Hematopoietic multipotent progenitor cell treated with erythropoietin and hydrocortisone succinate and interleukin-3 and kit ligand, for 15 days (in vitro differentiated cells): ENCODE measurements at regions not wholly inside any gene's neighbourhood (a gene's known extent, or its start where the extent isn't known, plus 50 kb on each side); places are given as distances from the start of the nearest gene placed in this dataset.
"Not testable (repeated sequence)": the region's sequence is repeated elsewhere in the genome, so short reads cannot be mapped to it uniquely, and the experiment has no call there.

Experiments used
- DNase-seq: peaks from one replicate; pipeline ENCODE4 v3.0.0-alpha.2; 2015; ENCODE audit warnings: low spot score

- DNase-seq: no peak
Measured at GRCh38 chr12:131551675-131552491, 159.0 kb upstream of the SFSWAP start.

DNA sequence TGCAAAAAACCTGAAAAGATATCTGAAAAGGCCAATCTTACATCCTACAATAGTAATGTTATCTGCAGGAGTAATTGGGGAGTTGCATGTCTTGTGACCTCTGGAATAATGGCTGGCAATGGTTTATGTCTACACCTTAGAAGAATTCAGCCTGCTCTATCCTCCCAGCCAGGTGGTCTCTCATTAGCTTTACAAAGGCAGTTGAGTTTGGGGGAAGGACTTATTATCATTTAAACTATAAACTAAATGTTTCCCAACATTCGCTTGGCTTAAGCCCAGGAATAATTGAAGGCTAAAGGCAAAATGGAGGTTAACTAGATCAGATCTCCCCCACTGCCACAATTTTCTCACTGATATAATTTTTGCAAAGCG, 158.4 kb upstream of the SFSWAP start:
- DNase-seq: no peak

- no peak for DNase-seq
Measured at GRCh38 chr12:131553096-131553777, 157.7 kb upstream of the SFSWAP start.

DNA sequence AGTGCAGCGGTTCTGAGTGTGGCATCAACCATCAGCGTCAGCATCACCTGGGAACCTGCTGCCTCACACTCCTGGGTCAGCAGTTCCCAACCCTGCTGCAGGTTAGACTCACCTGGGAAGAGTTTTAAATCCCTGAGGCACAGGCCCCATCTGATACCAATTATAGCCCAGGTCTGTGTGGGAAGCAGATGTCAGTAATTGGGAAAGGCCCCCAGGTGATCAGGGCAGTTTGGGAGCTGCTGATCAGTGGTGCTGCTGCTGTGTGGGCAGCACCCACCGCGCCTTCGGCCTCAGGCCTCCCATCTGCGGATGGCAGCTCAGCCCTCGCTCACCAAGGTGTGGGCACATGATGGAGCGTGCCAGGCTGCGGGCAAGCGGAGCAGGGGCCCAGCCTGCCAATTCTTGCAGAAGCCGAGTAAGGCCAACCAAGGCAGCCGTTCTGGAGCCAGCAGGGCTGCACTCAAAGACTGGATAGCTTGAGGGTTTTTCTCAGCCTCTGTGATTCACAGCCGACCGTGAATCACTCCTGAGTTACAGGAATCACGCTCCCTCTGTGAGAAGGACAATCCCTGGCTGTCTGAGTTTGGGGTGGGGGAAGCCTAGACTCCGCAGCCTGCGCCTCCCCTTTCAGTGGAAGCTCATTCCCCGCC, 155.6 kb upstream of the SFSWAP start:
- no peak for DNase-seq

GRCh38 chr12:131555866-131556265, 155.0 kb upstream of the SFSWAP start:
- DNase-seq: no peak

DNA sequence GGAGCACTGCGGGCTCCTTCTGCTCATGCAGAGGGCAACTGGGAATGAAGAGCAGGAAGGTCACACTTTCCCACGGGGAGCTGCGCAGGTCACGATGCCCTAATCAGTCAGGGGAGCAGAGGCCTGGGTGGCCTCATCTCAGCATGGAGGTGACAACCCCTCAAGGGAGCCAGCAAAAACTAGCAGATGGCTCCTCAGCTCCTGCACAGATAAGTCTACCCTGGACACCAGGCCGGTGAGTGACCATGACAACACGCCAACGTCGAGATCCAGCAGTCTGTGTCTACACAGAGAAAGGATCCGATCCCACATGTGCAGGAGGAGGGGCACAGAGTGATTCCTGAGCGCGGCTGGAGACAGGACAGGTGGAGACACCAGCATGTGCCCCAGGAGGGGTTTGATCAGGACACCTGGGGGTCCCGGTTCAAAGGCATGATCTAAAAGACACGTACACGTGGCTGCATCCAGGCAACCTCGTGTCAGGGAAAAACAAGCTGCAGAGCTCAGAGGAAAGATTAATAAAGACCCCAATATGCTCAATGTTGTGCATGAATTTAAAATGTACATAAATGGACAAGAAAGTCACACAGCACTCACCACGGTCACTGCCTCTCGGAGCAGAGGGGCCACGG, 153.7 kb upstream of the SFSWAP start:
- DNase-seq: no peak

DNA sequence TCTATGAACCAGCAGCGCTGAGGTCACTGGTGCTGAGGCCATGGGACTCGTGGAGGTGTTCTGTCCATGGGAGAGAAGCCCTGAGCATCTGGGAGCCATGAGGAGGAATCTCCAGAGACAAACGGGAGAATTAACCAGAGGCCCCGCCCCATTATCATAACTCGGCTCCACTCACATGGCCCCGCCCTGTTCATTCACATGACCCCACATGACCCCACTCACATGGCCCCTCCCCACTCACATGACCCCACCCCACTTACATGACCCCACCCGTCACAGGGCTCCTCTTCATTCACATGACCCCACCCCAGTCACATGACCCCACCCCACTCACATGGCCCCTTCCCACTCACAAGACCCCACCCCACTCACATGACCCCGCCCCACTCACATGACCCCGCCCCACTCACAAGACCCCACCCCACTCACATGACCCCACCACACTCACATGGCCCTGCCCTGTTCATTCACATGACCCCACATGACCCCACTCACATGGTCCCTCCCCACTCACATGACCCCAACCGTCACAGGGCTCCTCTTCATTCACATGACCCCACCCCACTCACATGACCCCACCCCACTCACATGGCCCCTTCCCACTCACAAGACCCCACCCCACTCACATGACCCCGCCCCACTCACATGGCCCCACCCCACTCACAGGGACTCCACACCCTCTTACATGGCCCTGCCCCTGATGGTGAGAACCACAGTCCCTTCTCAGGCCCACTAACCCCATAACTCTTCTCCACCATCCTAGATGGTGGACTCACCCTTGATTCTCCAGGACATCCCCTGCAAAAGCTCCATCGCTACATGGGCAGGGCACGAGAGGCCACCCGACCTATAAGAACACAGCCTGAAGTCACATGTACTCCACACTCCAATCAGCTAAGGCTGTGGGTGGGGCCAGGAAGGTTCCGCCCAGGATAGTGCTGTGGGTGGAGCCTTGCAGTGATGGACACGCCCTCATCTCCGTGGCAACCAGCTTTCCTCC, 151.1 kb upstream of the SFSWAP start:
- no peak for DNase-seq

GRCh38 chr12:131561051-131561450, 149.8 kb upstream of the SFSWAP start:
- no peak for DNase-seq

GRCh38 chr12:131561891-131562684, 148.8 kb upstream of the SFSWAP start:
- no peak for DNase-seq

DNA sequence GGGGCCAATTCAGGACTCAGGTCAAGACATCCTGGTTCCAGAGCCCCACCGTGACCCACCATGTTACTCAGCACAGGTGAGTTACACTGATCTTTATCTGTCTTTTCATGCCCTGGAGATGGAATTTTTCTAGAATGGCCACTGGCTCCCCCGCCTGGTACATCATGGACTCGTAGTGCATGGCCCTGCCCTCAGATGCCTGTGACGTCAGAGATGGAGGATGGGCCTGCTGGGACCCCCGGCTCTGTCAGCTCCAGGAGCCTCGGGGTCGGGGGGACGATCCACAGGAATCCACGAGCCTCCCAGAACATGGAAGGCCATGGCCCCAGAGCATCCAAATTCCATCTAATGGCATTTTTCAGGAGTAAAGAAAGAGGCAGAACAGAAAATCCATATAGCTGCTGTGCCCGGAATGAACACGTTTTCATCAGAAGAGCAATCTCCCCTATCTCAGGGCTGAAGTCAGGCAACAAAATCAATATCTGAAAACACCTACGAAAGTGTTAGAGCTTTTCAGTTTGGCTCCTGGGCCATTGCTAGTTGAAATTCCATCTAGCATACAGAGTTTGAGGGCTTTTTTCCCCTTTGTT, 146.7 kb upstream of the SFSWAP start:
- not testable (repeated sequence) for DNase-seq

GRCh38 chr12:131564845-131565244, 146.0 kb upstream of the SFSWAP start:
- no peak for DNase-seq

- DNase-seq: no peak
Measured at GRCh38 chr12:131565267-131566015, 145.4 kb upstream of the SFSWAP start.

DNA sequence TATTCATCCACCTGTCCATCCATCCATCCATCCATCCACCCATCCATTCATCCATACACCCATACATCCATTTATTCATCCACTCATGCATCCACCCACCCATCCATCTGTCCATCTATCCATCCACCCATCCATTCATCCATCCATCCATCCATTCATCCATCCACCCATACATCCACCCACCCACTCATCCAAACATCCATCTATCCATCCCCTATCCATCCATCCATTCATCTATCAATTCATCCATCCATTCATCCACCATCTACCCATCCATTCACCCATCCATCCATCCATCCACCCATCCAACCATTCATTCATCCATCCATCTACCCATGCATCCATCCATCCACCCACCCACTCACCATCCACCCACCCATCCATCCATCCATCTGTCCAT, 142.6 kb upstream of the SFSWAP start:
- no peak for DNase-seq

- no peak for DNase-seq
Measured at GRCh38 chr12:131570596-131570995, 140.3 kb upstream of the SFSWAP start.

DNA sequence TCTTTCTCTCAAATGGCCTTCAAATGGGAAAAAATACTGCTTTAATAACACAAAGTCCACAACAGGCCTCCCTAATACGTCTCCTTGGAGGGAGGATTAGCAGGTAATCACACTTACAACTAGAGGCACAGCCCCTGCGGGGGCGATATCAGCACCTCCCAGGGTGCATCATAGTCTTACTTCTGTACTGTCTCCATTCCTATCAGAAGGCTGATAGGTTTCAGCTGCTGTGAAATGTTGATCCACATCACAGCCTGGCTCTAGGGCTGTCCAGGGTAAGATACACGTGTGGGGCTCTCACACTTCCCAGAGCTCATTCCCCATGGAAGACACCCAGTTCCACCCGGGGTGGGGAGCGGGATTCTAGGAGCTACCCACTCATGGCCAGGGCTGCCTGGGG, 139.1 kb upstream of the SFSWAP start:
- no peak for DNase-seq

- DNase-seq: no peak
Measured at GRCh38 chr12:131572626-131573025, 138.3 kb upstream of the SFSWAP start.

GRCh38 chr12:131573631-131574394, 137.1 kb upstream of the SFSWAP start:
- no peak for DNase-seq

- DNase-seq: no peak
Measured at GRCh38 chr12:131574395-131574771, 136.5 kb upstream of the SFSWAP start.

DNA sequence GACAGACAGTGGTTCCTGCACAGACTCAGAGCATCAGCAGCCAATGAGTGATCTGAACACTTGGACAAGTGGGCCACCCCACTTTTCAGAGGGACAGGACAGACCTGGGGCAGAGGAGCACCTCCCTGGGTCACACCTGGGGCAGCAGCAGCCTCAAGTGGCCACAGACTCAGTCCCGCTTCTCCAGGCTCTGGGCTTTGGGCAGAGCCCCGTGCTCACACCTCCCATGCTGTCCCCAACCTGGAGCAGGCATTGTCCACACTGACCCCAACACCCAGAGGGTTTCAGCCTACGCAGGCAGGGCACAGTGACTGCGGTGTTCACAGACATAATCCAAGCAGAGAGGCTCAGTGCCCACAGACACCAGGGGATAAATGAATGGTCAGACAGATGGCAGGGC, 135.5 kb upstream of the SFSWAP start:
- DNase-seq: no peak
